H1 (cell line): ENCODE measurements at regions not wholly inside any gene's neighbourhood (a gene's known extent, or its start where the extent isn't known, plus 50 kb on each side); places are given as distances from the start of the nearest gene placed in this dataset.

Experiments
- CTCF ChIA-PET: fragments of 300-600 bp; sonication (Branson Sonifier 250); formaldehyde crosslinking; loops from one replicate; lab custom pipeline; 2021; ENCODE audit not compliant: partially characterized antibody; lab: Charles Lee
- POLR2A ChIA-PET: fragments of 300-600 bp; sonication (Branson Sonifier 250); formaldehyde crosslinking; loops from one replicate; lab custom pipeline; 2021; ENCODE audit warnings: inconsistent platforms; ENCODE audit not compliant: partially characterized antibody; lab: Charles Lee
- DNase-seq, 2 experiments: peaks; one replicate each; pipeline versions ENCODE4 v3.0.0 to v3.0.0-alpha.2; 2010 to 2022; ENCODE audit warnings: low spot score in 2 of 2, low read depth in 1 of 2, mixed read lengths in 1 of 2
- FAIRE-seq: peaks from 2 replicates; lab custom pipeline; 2011; peaks lifted over from hg19 to GRCh38; lab: Jason Lieb, UNC
- H2AFZ ChIP-seq: 2 replicates; pipeline ENCODE4 v1.8.1; 2012; ENCODE audit warnings: low read length, inconsistent platforms
- H2AK5ac ChIP-seq: 2 replicates; pipeline ENCODE4 v1.6.1; 2013; ENCODE audit warnings: low read depth, low read length
- H2BK120ac ChIP-seq: replicated peaks from 2 replicates; pipeline ENCODE3; 2013; ENCODE audit warnings: low read depth, low read length, inconsistent platforms
- H2BK12ac ChIP-seq: 2 replicates; pipeline ENCODE4 v1.6.1; 2013; ENCODE audit warnings: low read depth, low read length
- H2BK15ac ChIP-seq: 2 replicates; pipeline ENCODE4 v1.6.1; 2013; ENCODE audit warnings: low read length
- H2BK20ac ChIP-seq: 2 replicates; pipeline ENCODE4 v1.6.1; 2013; ENCODE audit warnings: low read length
- H2BK5ac ChIP-seq: 2 replicates; pipeline ENCODE4 v1.6.1; 2013; ENCODE audit warnings: low read depth, low read length
- H3K14ac ChIP-seq: 2 replicates; pipeline ENCODE4 v1.6.1; 2013; ENCODE audit warnings: inconsistent platforms; ENCODE audit not compliant: insufficient read length
- H3K18ac ChIP-seq: 2 replicates; pipeline ENCODE4 v1.6.1; 2013; ENCODE audit warnings: low read length; ENCODE audit errors: extremely low read depth
- H3K23ac ChIP-seq: 2 replicates; pipeline ENCODE4 v1.6.1; 2013; ENCODE audit warnings: inconsistent platforms; ENCODE audit not compliant: insufficient read length
- H3K23me2 ChIP-seq: 2 replicates; pipeline ENCODE4 v1.6.1; 2013; ENCODE audit warnings: low read depth, low read length
- H3K27ac ChIP-seq: 2 replicates; pipeline ENCODE4 v1.6.1; 2011; ENCODE audit warnings: low read depth, low read length, inconsistent platforms
- H3K27me3 ChIP-seq, 4 experiments: replicated peaks in 1 of 4; 1 replicate in 1 of 4; 2 replicates in 3 of 4; pipeline versions ENCODE4 v1.6.1 to v1.8.1; 2011 to 2013; ENCODE audit warnings: low read length in 3 of 4, mild to moderate bottlenecking in 3 of 4, inconsistent platforms in 2 of 4, mixed read lengths in 2 of 4, moderate library complexity in 1 of 4; ENCODE audit not compliant: control insufficient read depth in 3 of 4, insufficient read depth in 3 of 4; ENCODE audit errors: extremely low read depth in 1 of 4
- H3K36me3 ChIP-seq, 4 experiments: 2 replicates each; pipeline versions ENCODE4 v1.6.1 to v1.8.1; 2011 to 2013; ENCODE audit warnings: mild to moderate bottlenecking in 4 of 4, low read length in 3 of 4, moderate library complexity in 2 of 4, control low read depth in 1 of 4, inconsistent platforms in 1 of 4; ENCODE audit not compliant: insufficient read depth in 4 of 4, control insufficient read depth in 2 of 4
- H3K4ac ChIP-seq: replicated peaks from 2 replicates; pipeline ENCODE3; 2013; ENCODE audit warnings: low read length, low read depth, mixed read lengths, inconsistent platforms; ENCODE audit not compliant: insufficient read length
- H3K4me1 ChIP-seq, 4 experiments: replicated peaks in 1 of 4; 1 replicate in 1 of 4; 2 replicates in 3 of 4; pipeline versions ENCODE4 v1.6.1 to v1.8.1; 2011 to 2013; ENCODE audit warnings: low read length in 3 of 4, inconsistent platforms in 2 of 4, mixed read lengths in 1 of 4; ENCODE audit not compliant: insufficient read depth in 4 of 4, control insufficient read depth in 3 of 4
- H3K4me2 ChIP-seq, 2 experiments: 2 replicates each; pipeline versions ENCODE4 v1.6.1 to v1.8.1; 2011 to 2013; ENCODE audit warnings: low read depth in 2 of 2, low read length in 2 of 2, control low read depth in 1 of 2, inconsistent platforms in 1 of 2, mild to moderate bottlenecking in 1 of 2; ENCODE audit not compliant: insufficient read depth in 1 of 2
- H3K4me3 ChIP-seq, 4 experiments: fragments of 200-600, 300-600 bp in 1 of 4; sonication (generic), shearing (Covaris generic), sonication (Bioruptor Twin) in 1 of 4; 2 replicates each; pipeline versions ENCODE4 v1.5.1 to v1.8.1; 2011 to 2016; ENCODE audit warnings: low read length in 4 of 4, low read depth in 3 of 4, control low read depth in 2 of 4, inconsistent platforms in 2 of 4, mild to moderate bottlenecking in 2 of 4, mixed read lengths in 1 of 4, moderate library complexity in 1 of 4; ENCODE audit not compliant: insufficient read depth in 2 of 4; ENCODE audit errors: extremely low read depth in 1 of 4
- H3K56ac ChIP-seq: replicated peaks from 2 replicates; pipeline ENCODE3; 2013; ENCODE audit warnings: low read depth, mild to moderate bottlenecking, mixed read lengths, low read length, inconsistent platforms; ENCODE audit not compliant: insufficient read length
- H3K79me1 ChIP-seq: 2 replicates; pipeline ENCODE4 v1.6.1; 2013; ENCODE audit warnings: low read depth, low read length, control low read depth
- H3K79me2 ChIP-seq, 2 experiments: 2 replicates each; pipeline versions ENCODE4 v1.6.1 to v1.8.1; 2012 to 2013; ENCODE audit warnings: low read length in 2 of 2, mild to moderate bottlenecking in 2 of 2, inconsistent platforms in 1 of 2; ENCODE audit not compliant: insufficient read depth in 2 of 2, control insufficient read depth in 1 of 2
- H3K9ac ChIP-seq, 4 experiments: replicated peaks in 1 of 4; 1 replicate in 1 of 4; 2 replicates in 3 of 4; pipeline versions ENCODE4 v1.6.1 to v1.8.1; 2011 to 2013; ENCODE audit warnings: low read depth in 3 of 4, low read length in 3 of 4, control low read depth in 2 of 4, mild to moderate bottlenecking in 2 of 4, moderate library complexity in 2 of 4, inconsistent platforms in 1 of 4; ENCODE audit errors: extremely low read depth in 1 of 4
- H3K9me3 ChIP-seq, 2 experiments: 2 replicates each; pipeline versions ENCODE4 v1.6.1 to v1.8.1; 2012 to 2013; ENCODE audit warnings: mild to moderate bottlenecking in 2 of 2, moderate library complexity in 2 of 2, control low read depth in 1 of 2, inconsistent platforms in 1 of 2, low read depth in 1 of 2, low read length in 1 of 2, mixed read lengths in 1 of 2; ENCODE audit not compliant: insufficient read depth in 2 of 2
- H4K20me1 ChIP-seq, 2 experiments: replicated peaks in 1 of 2; 2 replicates each; pipeline versions ENCODE3 to v1.8.1; 2011 to 2013; ENCODE audit warnings: inconsistent platforms in 2 of 2, low read length in 2 of 2, mild to moderate bottlenecking in 1 of 2; ENCODE audit not compliant: insufficient read depth in 2 of 2, control insufficient read depth in 1 of 2
- H4K5ac ChIP-seq: 2 replicates; pipeline ENCODE4 v1.6.1; 2013; ENCODE audit warnings: low read length, low read depth, mixed read lengths, inconsistent platforms; ENCODE audit not compliant: insufficient read length
- H4K8ac ChIP-seq: 2 replicates; pipeline ENCODE4 v1.8.0; 2013; ENCODE audit warnings: mild to moderate bottlenecking, moderate library complexity, low read length, inconsistent platforms; ENCODE audit not compliant: insufficient read depth; ENCODE audit errors: extremely low read depth
- H4K91ac ChIP-seq: replicated peaks from 2 replicates; pipeline ENCODE3; 2013; ENCODE audit warnings: low read length, mixed read lengths, inconsistent platforms; ENCODE audit not compliant: insufficient read length
- CBX8 ChIP-seq: fragments of 300-800, 300-1000 bp; sonication (generic); IDR thresholded peaks from 2 replicates; pipeline ENCODE4 v1.7.1; 2016; ENCODE audit warnings: low read depth, low read length, borderline replicate concordance
- CEBPB ChIP-seq: IDR thresholded peaks from 2 replicates; pipeline ENCODE4 v1.6.1; 2012; ENCODE audit warnings: low read depth, low read length
- CHD2 ChIP-seq: IDR thresholded peaks from 2 replicates; pipeline ENCODE4 v1.6.1; 2012; ENCODE audit warnings: low read length, improper control_type of control experiment
- EP300 ChIP-seq, 2 experiments: IDR thresholded peaks; 1 replicate in 1 of 2; 2 replicates in 1 of 2; pipeline ENCODE4 v1.6.1; 2011 to 2012; ENCODE audit warnings: low read depth in 2 of 2, low read length in 2 of 2, mild to moderate bottlenecking in 2 of 2, borderline replicate concordance in 1 of 2, inconsistent platforms in 1 of 2, moderate library complexity in 1 of 2
- EZH2 ChIP-seq: fragments of 200-600 bp; sonication (generic); IDR thresholded peaks from 2 replicates; pipeline ENCODE4 v1.7.1; 2012; ENCODE audit warnings: low read depth, mild to moderate bottlenecking, moderate library complexity, low read length, inconsistent platforms; ENCODE audit not compliant: severe bottlenecking
- HDAC2 ChIP-seq, 2 experiments: fragments of 300-600 bp in 1 of 2; sonication (generic) in 1 of 2; IDR thresholded peaks; 2 replicates each; pipeline ENCODE4 v1.6.1; 2011 to 2012; ENCODE audit warnings: low read depth in 2 of 2, low read length in 2 of 2, mild to moderate bottlenecking in 2 of 2, moderate library complexity in 2 of 2, borderline replicate concordance in 1 of 2, inconsistent platforms in 1 of 2
- HDAC6 ChIP-seq: IDR thresholded peaks from one replicate; pipeline ENCODE4 v1.7.1; 2012; ENCODE audit warnings: low read depth, mild to moderate bottlenecking, inconsistent platforms, low read length, moderate library complexity
- JUND ChIP-seq: IDR thresholded peaks from 2 replicates; pipeline ENCODE4 v1.6.1; 2011; ENCODE audit warnings: mild to moderate bottlenecking, improper control_type of control experiment, low read length
- KDM1A ChIP-seq: fragments of 200-600, 300-600 bp; sonication (generic); IDR thresholded peaks from 2 replicates; pipeline ENCODE4 v1.7.1; 2016; ENCODE audit warnings: mild to moderate bottlenecking, low read length, borderline replicate concordance
- MAFK ChIP-seq: IDR thresholded peaks from 2 replicates; pipeline ENCODE4 v1.6.1; 2012; ENCODE audit warnings: low read depth, mild to moderate bottlenecking, improper control_type of control experiment, low read length
- POLR2A ChIP-seq, 2 experiments: IDR thresholded peaks; 1 replicate in 1 of 2; 2 replicates in 1 of 2; pipeline ENCODE4 v1.6.1; 2011; ENCODE audit warnings: low read depth in 2 of 2, low read length in 2 of 2, mild to moderate bottlenecking in 2 of 2; ENCODE audit errors: control extremely low read depth in 1 of 2
- SIN3A ChIP-seq, 2 experiments: IDR thresholded peaks in 1 of 2; conservative IDR thresholded peaks in 1 of 2; 2 replicates each; pipeline ENCODE4 v1.6.1; 2011 to 2012; ENCODE audit warnings: low read length in 2 of 2, improper control_type of control experiment in 1 of 2, low read depth in 1 of 2, mild to moderate bottlenecking in 1 of 2
- SIRT6 ChIP-seq: IDR thresholded peaks from one replicate; pipeline ENCODE4 v1.7.1; 2012; ENCODE audit warnings: low read length, inconsistent platforms
- SUZ12 ChIP-seq: fragments of 200-600 bp; sonication (generic); IDR thresholded peaks from 2 replicates; pipeline ENCODE4 v1.6.1; 2012; ENCODE audit warnings: mild to moderate bottlenecking, inconsistent platforms, low read length, moderate library complexity, mixed read lengths
- TBP ChIP-seq: IDR thresholded peaks from 2 replicates; pipeline ENCODE4 v1.6.1; 2011; ENCODE audit warnings: low read depth, low read length, improper control_type of control experiment
- TEAD4 ChIP-seq: IDR thresholded peaks from 2 replicates; pipeline ENCODE4 v1.6.1; 2012; ENCODE audit warnings: low read depth, low read length, inconsistent platforms, mixed read lengths
- WGBS, 2 experiments: shearing (Covaris generic) in 1 of 2; methylation state at CpG; one replicate each; pipeline versions ENCODE4 v1.1.6 to v1.1.7; 2013 to 2015; ENCODE audit warnings: low lambda C conversion rate in 2 of 2, mixed read lengths in 2 of 2, inconsistent platforms in 1 of 2, low coverage in 1 of 2, missing lambda C conversion rate in 1 of 2; ENCODE audit not compliant: insufficient replicate concordance in 2 of 2, insufficient coverage in 1 of 2, insufficient read length in 1 of 2; ENCODE audit errors: extremely low coverage in 1 of 2, missing lambda C conversion rate in 1 of 2; 5-methylcytosine and 5-hydroxymethylcytosine counted together

DNA sequence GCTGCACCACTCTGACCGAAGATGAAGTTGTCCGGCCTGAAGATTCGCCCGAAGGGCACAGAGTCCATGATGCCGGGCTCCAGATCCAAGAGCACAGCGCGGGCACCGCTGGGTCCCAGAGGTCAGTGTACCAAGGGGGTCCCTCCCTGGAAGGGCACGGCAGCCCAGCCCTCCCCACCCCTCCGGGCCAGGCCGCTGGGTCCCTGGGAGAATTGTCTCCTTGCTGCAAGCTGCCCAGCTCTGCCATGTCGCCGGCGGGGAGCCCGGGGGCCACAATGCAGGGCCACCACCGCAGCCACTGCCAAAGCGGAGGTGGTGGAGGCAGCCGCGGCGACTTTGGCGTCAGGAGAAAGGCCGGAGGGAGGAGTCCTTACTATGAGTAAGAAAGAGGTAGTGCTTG, 189.5 kb upstream of the CYRIA start:
- H3K9me3 ChIP-seq, result no peaks in the 10 kb centered on the region
- no peak overlapping the region for H3K4ac ChIP-seq
- no peak overlapping the region for H2BK15ac ChIP-seq
- H2BK5ac ChIP-seq, result no peak overlapping the region
- no peaks in the 10 kb centered on the region for H4K20me1 ChIP-seq
- no peak overlapping the region for H3K18ac ChIP-seq
- no peaks in the 10 kb centered on the region for H3K79me2 ChIP-seq
- CTCF ChIA-PET, result no interaction called here
- H4K91ac ChIP-seq, result no peak overlapping the region
- H2BK120ac ChIP-seq, result no peak overlapping the region
- H3K27ac ChIP-seq, result no peak overlapping the region
- no peak for FAIRE-seq
- no peaks in the 10 kb centered on the region for H3K79me1 ChIP-seq
- no peak overlapping the region for H3K23ac ChIP-seq
- no peak overlapping the region for H3K9ac ChIP-seq
- H2BK12ac ChIP-seq, result no peak overlapping the region
- H3K27me3 ChIP-seq, result no peaks in the 10 kb centered on the region
- no peaks in the 10 kb centered on the region for H3K4me1 ChIP-seq
- H3K4me2 ChIP-seq, result no peak overlapping the region
- no peak overlapping the region for H2BK20ac ChIP-seq
- H3K23me2 ChIP-seq, result no peaks in the 10 kb centered on the region; the same call in 1 of the 2 replicates
- POLR2A ChIA-PET, result no interaction called here
- DNase-seq, result no peak
- H4K5ac ChIP-seq, result no peak overlapping the region
- H4K8ac ChIP-seq, result no peak overlapping the region
- H3K36me3 ChIP-seq, result no peaks in the 10 kb centered on the region
- 99% methylated on average over 20 of the region's 22 CpGs; no CpG with 5 or more reads in 1 of the 2 experiments for WGBS, 2 experiments
- H3K56ac ChIP-seq, result no peak overlapping the region
- no peak overlapping the region for H2AK5ac ChIP-seq
- no peak overlapping the region for H2AFZ ChIP-seq
- no peak overlapping the region for H3K14ac ChIP-seq
- no peak overlapping the region for H3K4me3 ChIP-seq
- TF ChIP-seq CBX8 (no peak), CHD2 (no peak), CEBPB (no peak), TBP (no peak), HDAC6 (no peak), SIN3A (conservative IDR thresholded peaks at IDR 0.05 in 1 of 2, IDR thresholded peaks at IDR 0.05 in 1 of 2; ENCODE audit: low read depth in 1 of 2, low read length in 2 of 2) (no peak), MAFK (no peak), SIRT6 (no peak), SUZ12 (no peak), EZH2 (no peak), TEAD4 (no peak), KDM1A (no peak), HDAC2 (IDR thresholded peaks at IDR 0.05; ENCODE audit: borderline replicate concordance in 1 of 2, low read depth in 2 of 2, low read length in 2 of 2) (no peak), POLR2A (IDR thresholded peaks at IDR 0.05; ENCODE audit: control extremely low read depth in 1 of 2, low read depth in 2 of 2, low read length in 2 of 2) (no peak), JUND (no peak), EP300 (IDR thresholded peaks at IDR 0.05; ENCODE audit: borderline replicate concordance in 1 of 2, low read depth in 2 of 2, low read length in 2 of 2) (no peak)
